PFSK-1 (cell line): ENCODE measurements at regions not wholly inside any gene's neighbourhood (a gene's known extent, or its start where the extent isn't known, plus 50 kb on each side); places are given as distances from the start of the nearest gene placed in this dataset.

Experiments used
- FOXP2 ChIP-seq: optimal IDR thresholded peaks from 2 replicates; pipeline ENCODE3; 2011; ENCODE audit warnings: borderline replicate concordance, control low read depth, inconsistent platforms; ENCODE audit not compliant: insufficient read depth; ENCODE audit errors: extremely low read length, extremely low read depth
- POLR2AphosphoS5 ChIP-seq: IDR thresholded peaks from 2 replicates; pipeline ENCODE4 v1.6.1; 2012; ENCODE audit warnings: low read depth, mild to moderate bottlenecking, control low read depth, low read length, moderate library complexity
- SIN3A ChIP-seq: IDR thresholded peaks from 2 replicates; pipeline ENCODE4 v1.6.1; 2012; ENCODE audit warnings: mild to moderate bottlenecking, low read length, moderate library complexity, borderline replicate concordance; ENCODE audit not compliant: insufficient read depth
- TAF1 ChIP-seq: IDR thresholded peaks from 2 replicates; pipeline ENCODE4 v1.6.1; 2012; ENCODE audit warnings: low read length, control low read depth, borderline replicate concordance; ENCODE audit not compliant: insufficient read depth
- TF ChIP-seq, protein P1 (sequence below), 2 experiments: IDR thresholded peaks; 2 replicates each; pipeline versions ENCODE4 v1.6.1 to v1.8.0; 2011 to 2012; ENCODE audit warnings: low read depth in 2 of 2, low read length in 2 of 2, control low read depth in 1 of 2, inconsistent platforms in 1 of 2, mild to moderate bottlenecking in 1 of 2, moderate library complexity in 1 of 2; ENCODE audit not compliant: insufficient read depth in 1 of 2

DNA sequence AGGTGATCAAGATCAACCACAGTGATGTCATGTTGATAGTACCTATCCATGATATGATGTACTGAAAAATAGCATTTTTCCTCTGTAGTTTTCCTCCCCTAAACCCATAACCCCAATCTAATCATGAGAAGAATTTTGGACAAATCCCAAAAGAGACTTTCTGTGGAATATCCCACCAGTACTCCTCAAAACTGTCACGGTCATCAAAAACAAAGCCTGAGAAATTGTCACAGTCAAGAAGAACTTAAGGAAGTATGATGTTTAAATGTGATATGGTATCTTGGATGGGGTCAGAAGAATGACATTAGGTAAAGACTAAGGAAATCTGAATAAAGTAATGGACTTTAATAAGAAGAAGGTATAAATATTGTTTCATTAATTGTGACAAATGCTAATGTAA lies 248.8 kb downstream of the RMST start:
- TF ChIP-seq, protein P1, sequence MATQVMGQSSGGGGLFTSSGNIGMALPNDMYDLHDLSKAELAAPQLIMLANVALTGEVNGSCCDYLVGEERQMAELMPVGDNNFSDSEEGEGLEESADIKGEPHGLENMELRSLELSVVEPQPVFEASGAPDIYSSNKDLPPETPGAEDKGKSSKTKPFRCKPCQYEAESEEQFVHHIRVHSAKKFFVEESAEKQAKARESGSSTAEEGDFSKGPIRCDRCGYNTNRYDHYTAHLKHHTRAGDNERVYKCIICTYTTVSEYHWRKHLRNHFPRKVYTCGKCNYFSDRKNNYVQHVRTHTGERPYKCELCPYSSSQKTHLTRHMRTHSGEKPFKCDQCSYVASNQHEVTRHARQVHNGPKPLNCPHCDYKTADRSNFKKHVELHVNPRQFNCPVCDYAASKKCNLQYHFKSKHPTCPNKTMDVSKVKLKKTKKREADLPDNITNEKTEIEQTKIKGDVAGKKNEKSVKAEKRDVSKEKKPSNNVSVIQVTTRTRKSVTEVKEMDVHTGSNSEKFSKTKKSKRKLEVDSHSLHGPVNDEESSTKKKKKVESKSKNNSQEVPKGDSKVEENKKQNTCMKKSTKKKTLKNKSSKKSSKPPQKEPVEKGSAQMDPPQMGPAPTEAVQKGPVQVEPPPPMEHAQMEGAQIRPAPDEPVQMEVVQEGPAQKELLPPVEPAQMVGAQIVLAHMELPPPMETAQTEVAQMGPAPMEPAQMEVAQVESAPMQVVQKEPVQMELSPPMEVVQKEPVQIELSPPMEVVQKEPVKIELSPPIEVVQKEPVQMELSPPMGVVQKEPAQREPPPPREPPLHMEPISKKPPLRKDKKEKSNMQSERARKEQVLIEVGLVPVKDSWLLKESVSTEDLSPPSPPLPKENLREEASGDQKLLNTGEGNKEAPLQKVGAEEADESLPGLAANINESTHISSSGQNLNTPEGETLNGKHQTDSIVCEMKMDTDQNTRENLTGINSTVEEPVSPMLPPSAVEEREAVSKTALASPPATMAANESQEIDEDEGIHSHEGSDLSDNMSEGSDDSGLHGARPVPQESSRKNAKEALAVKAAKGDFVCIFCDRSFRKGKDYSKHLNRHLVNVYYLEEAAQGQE (IDR thresholded peaks at IDR 0.05; ENCODE audit: insufficient read depth in 1 of 2, low read depth in 2 of 2, low read length in 2 of 2), result no peak
- TF ChIP-seq SIN3A, result no peak
- no peak for TF ChIP-seq POLR2AphosphoS5
- TF ChIP-seq TAF1, result no peak
- no peak for TF ChIP-seq FOXP2

DNA sequence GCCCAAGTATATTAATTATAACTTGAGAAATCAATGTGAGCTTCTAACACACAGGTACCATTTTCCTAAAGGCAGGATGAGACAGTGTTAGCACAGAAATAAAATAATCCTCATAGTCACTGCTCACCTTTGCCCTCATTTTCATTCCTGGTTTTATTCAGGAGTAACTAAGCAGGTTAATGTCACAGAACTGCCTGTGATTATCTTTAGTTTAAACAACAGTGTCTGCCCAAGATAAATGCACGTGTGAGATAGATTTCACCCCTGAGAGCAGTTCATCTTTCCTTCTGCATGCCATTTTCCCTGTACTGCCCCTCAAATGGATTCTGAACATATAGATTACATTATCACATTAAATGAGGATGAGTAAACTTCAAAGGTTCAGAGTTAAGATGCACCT lies 250.7 kb downstream of the RMST start:
- TF ChIP-seq FOXP2 (no peak), POLR2AphosphoS5 (no peak), SIN3A (no peak), TAF1 (no peak)
- TF ChIP-seq, protein P1 (IDR thresholded peaks at IDR 0.05; ENCODE audit: insufficient read depth in 1 of 2, low read depth in 2 of 2, low read length in 2 of 2), result no peak

DNA sequence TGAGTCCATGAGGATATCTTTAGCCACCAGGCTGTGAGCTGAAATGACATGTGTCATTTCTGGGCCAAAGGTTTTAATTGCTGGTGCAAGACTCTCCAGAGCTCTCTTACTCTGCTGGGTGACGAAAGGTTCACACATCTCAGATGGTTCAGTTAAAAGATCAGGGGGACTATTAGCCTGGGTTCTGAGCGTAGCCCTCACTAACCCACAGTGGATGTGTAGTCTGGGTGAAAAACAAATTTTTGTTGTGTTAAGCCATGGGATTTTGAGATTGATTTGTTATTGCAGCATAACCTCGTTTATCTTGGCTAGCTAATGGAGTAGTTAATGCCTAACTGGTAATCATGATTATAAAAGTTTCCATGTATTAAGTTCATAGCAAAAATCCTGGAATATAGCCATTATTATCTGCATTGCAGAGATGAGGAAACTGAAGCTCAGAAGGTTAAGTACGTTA lies 251.5 kb downstream of the RMST start:
- no peak for TF ChIP-seq FOXP2
- TF ChIP-seq, protein P1 (IDR thresholded peaks at IDR 0.05; ENCODE audit: insufficient read depth in 1 of 2, low read depth in 2 of 2, low read length in 2 of 2), result no peak
- TF ChIP-seq TAF1, result no peak
- TF ChIP-seq SIN3A, result no peak
- no peak for TF ChIP-seq POLR2AphosphoS5

DNA sequence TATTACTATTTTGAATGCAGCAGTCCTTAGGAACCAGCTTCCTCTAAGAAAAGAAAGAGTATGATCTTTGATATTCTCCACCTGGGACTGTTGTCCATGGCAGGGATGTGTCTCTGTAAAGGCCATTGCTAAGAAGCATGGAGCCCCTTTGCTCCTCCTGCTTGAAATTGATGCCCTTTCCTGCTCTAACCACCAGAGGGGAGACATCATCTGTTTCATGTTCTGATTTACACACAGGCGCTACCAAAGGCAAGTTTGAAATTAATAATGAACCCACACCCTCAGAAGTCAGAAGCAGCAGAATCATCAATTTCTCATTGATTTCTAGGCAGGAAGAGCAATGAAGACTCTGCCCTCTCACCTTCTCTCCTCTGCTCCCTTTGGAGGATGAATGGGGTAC lies 253.8 kb downstream of the RMST start:
- TF ChIP-seq FOXP2, result no peak
- TF ChIP-seq POLR2AphosphoS5, result no peak
- TF ChIP-seq SIN3A, result no peak
- TF ChIP-seq, protein P1 (IDR thresholded peaks at IDR 0.05; ENCODE audit: insufficient read depth in 1 of 2, low read depth in 2 of 2, low read length in 2 of 2), result no peak
- TF ChIP-seq TAF1, result no peak

DNA sequence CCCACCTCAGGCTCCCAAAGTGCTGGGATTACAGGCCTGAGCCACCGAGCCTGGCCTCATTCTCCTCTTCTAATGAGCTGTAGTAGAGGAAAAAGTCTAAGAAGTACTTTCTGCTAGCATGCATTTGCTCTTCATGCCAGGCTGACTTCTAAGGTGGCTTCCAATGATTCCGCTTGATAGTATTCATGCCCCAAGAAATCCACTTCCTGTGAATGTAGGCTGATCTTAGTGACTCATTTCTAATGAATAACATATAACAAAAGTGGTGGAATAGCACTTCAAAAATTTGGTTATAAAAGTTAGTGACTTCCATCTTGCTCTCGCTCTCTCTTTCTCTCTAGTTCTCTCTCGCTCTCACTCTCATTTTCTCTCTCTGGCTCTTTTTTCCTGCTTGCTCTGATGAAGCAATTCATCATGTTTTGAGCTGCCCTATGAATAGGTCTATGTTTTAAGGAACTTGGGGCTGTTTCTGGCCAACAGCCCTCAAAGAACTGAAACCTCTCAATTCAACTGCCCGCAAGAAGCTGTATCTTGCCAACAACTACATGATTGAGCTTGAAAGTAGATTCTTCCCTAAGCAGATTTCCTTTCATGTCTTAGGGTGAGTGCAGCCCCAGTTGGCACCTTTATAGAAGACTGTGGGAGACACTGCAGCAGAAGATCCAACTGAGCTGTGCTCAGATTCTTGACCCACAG lies 282.9 kb downstream of the RMST start:
- TF ChIP-seq TAF1 (no peak), FOXP2 (no peak), SIN3A (no peak), POLR2AphosphoS5 (no peak)
- TF ChIP-seq, protein P1 (IDR thresholded peaks at IDR 0.05; ENCODE audit: insufficient read depth in 1 of 2, low read depth in 2 of 2, low read length in 2 of 2), result no peak
